CD4-positive, alpha-beta T cell treated with Interleukin-1 beta for 1 hour (primary cell): ENCODE measurements at regions not wholly inside any gene's neighbourhood (a gene's known extent, or its start where the extent isn't known, plus 50 kb on each side); places are given as distances from the start of the nearest gene placed in this dataset.
"Not testable (repeated sequence)": the region's sequence is repeated elsewhere in the genome, so short reads cannot be mapped to it uniquely, and the experiment has no call there.

Experiments
- DNase-seq, 2 donors: peaks; one replicate each; pipeline ENCODE4 v3.0.0-alpha.2; 2020 to 2022

- DNase-seq = no peak
Measured at GRCh38 chr6:170040115-170040500, 250.8 kb downstream of the DLL1 start.

GRCh38 chr6:170039156-170040114 lies 251.4 kb downstream of the DLL1 start:
- DNase-seq = no peak

GRCh38 chr6:170038708-170039107 lies 252.2 kb downstream of the DLL1 start:
- DNase-seq = no peak

GRCh38 chr6:170038251-170038650 lies 252.6 kb downstream of the DLL1 start:
- DNase-seq = no peak

GRCh38 chr6:170037541-170038250 lies 253.2 kb downstream of the DLL1 start:
- DNase-seq = no peak

- no peak for DNase-seq
Measured at GRCh38 chr6:170036916-170037315, 254.0 kb downstream of the DLL1 start.

- not testable (repeated sequence) for DNase-seq
Measured at GRCh38 chr6:170036367-170036766, 254.5 kb downstream of the DLL1 start.

GRCh38 chr6:170035901-170036304 lies 255.0 kb downstream of the DLL1 start:
- DNase-seq = no peak

GRCh38 chr6:170035044-170035443 lies 255.8 kb downstream of the DLL1 start:
- no peak for DNase-seq

- DNase-seq = no peak
Measured at GRCh38 chr6:170034294-170034693, 256.6 kb downstream of the DLL1 start.

GRCh38 chr6:170033666-170034065 lies 257.2 kb downstream of the DLL1 start:
- no peak for DNase-seq

- no peak for DNase-seq
Measured at GRCh38 chr6:170032706-170033309, 258.1 kb downstream of the DLL1 start.

GRCh38 chr6:170032197-170032596 lies 258.7 kb downstream of the DLL1 start:
- no peak for DNase-seq

- DNase-seq = no peak
Measured at GRCh38 chr6:170031684-170032121, 259.2 kb downstream of the DLL1 start.

GRCh38 chr6:170030821-170031471 lies 259.9 kb downstream of the DLL1 start:
- DNase-seq = no peak

- no peak for DNase-seq
Measured at GRCh38 chr6:170030284-170030815, 260.5 kb downstream of the DLL1 start.

- no peak for DNase-seq
Measured at GRCh38 chr6:170029416-170030283, 261.2 kb downstream of the DLL1 start.

- no peak for DNase-seq
Measured at GRCh38 chr6:170028629-170029345, 262.1 kb downstream of the DLL1 start.

GRCh38 chr6:170027647-170028043 lies 263.2 kb downstream of the DLL1 start:
- DNase-seq = no peak

- DNase-seq = no peak
Measured at GRCh38 chr6:170026751-170027646, 263.9 kb downstream of the DLL1 start.
